PC-3 (cell line): ENCODE measurements at regions not wholly inside any gene's neighbourhood (a gene's known extent, or its start where the extent isn't known, plus 50 kb on each side); places are given as distances from the start of the nearest gene placed in this dataset.
"Not testable (repeated sequence)": the region's sequence is repeated elsewhere in the genome, so short reads cannot be mapped to it uniquely, and the experiment has no call there.

Experiments used
- EZH2 ChIP-seq: fragments of 300-600 bp; sonication (generic); IDR thresholded peaks from one replicate; pipeline ENCODE4 v1.6.1; 2017; ENCODE audit warnings: antibody characterized with exemption, mild to moderate bottlenecking, low read length; ENCODE audit not compliant: unreplicated experiment
- EZH2phosphoT487 ChIP-seq: fragments of 300-600 bp; sonication (generic); IDR thresholded peaks from 2 replicates; pipeline ENCODE4 v1.6.1; 2018; ENCODE audit warnings: mild to moderate bottlenecking, antibody characterized with exemption, low read length, borderline replicate concordance
- TF ChIP-seq, protein P1 (sequence below): fragments of 300-600 bp; sonication (generic); conservative IDR thresholded peaks from 2 replicates; pipeline ENCODE4 v1.5.1; 2017; ENCODE audit warnings: antibody characterized with exemption, low read depth, mild to moderate bottlenecking, low read length

DNA sequence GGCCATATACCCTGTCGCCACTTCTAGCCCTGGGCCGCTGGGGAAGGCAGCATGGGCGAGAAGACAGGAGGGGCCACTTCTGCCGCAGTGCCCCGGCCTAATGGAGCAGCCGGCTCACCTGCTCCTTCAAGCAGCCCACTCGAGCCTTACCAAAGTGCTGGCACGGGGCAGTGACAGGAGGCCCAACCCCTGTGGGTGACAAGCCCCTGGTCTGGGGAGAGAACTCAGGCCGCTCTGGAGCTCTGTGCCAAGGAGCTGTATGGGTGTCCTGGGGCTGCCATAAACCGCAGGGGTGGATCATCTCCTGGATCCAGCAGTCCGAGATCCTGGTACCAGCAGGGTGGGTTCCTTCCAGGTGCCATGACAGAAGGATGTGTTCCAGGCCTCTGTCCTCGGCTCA is 3029.0 kb upstream of the TEKT4 start:
- TF ChIP-seq, protein P1, sequence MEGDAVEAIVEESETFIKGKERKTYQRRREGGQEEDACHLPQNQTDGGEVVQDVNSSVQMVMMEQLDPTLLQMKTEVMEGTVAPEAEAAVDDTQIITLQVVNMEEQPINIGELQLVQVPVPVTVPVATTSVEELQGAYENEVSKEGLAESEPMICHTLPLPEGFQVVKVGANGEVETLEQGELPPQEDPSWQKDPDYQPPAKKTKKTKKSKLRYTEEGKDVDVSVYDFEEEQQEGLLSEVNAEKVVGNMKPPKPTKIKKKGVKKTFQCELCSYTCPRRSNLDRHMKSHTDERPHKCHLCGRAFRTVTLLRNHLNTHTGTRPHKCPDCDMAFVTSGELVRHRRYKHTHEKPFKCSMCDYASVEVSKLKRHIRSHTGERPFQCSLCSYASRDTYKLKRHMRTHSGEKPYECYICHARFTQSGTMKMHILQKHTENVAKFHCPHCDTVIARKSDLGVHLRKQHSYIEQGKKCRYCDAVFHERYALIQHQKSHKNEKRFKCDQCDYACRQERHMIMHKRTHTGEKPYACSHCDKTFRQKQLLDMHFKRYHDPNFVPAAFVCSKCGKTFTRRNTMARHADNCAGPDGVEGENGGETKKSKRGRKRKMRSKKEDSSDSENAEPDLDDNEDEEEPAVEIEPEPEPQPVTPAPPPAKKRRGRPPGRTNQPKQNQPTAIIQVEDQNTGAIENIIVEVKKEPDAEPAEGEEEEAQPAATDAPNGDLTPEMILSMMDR = not testable (repeated sequence)
- not testable (repeated sequence) for TF ChIP-seq EZH2phosphoT487, EZH2
